NCI-H2227 treated with DMSO at 0.1 percent for 48 hours (cell line): ENCODE measurements at regions not wholly inside any gene's neighbourhood (a gene's known extent, or its start where the extent isn't known, plus 50 kb on each side); places are given as distances from the start of the nearest gene placed in this dataset.

Experiments
- DNase-seq: peaks from one replicate; lab custom pipeline; 2025; lab: John Stamatoyannopoulos, UW

- no peak for DNase-seq
These were observed 134.5 kb downstream of the ASB1 start for GRCh38 chr2:238561230-238561629.

- no peak for DNase-seq
These were observed 135.7 kb downstream of the ASB1 start for GRCh38 chr2:238562446-238562845.

DNA sequence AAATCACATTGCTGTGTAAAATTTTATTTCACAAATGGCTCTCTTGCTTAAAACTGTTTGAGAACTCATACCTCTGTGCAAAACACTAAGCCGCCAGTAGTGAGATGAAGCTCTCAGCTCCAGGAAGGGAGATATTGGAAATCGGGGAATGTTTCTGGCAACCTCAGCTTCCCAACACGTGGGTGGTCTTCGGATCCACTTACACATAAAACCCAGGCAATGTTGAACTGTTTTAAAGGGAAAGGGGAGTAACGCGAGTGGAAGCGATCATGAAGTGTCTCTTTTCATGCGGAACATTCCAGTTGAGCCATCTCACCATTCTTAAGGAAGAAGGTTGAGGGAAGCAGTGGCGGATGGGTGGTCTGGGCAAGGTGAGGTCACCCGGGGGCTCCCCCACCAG, 136.8 kb downstream of the ASB1 start:
- no peak for DNase-seq

- DNase-seq = no peak
These were observed 137.7 kb downstream of the ASB1 start for GRCh38 chr2:238564286-238564920.

GRCh38 chr2:238565031-238565430, 138.3 kb downstream of the ASB1 start:
- DNase-seq = no peak

DNA sequence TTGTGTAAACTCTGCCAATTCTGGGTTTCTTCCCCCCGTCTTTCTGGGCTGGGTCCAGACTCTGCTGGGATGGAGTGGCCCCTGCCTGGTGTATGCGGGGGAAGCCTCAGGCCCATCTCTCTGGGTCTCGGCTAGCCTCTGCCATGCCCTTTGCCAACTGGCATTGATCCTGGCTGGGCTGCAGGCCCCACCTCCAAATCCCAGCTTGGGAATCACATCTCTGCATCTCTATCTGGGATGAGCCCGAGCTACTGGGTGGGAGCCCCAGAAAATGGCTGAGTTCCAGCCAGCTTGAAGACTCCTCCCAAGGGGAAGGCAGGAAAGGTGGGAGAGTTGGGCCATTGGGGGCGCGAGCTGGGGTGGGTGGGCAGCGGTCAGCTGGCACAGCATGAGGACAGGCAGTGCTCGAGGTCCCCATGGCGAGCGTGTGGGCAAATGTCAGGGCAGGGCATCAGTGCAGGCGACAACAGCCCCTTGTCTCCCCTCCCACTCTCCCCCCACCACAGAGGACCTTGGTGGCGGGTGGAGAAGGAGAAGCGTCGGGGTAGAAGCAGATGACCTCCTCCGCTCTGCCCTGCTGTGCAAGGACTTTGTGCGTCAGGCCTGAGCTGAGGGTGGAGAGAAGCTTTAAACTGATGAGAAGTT, 139.4 kb downstream of the ASB1 start:
- no peak for DNase-seq

GRCh38 chr2:238567067-238567855, 140.5 kb downstream of the ASB1 start:
- DNase-seq = no peak

GRCh38 chr2:238567996-238568395, 141.3 kb downstream of the ASB1 start:
- no peak for DNase-seq

DNA sequence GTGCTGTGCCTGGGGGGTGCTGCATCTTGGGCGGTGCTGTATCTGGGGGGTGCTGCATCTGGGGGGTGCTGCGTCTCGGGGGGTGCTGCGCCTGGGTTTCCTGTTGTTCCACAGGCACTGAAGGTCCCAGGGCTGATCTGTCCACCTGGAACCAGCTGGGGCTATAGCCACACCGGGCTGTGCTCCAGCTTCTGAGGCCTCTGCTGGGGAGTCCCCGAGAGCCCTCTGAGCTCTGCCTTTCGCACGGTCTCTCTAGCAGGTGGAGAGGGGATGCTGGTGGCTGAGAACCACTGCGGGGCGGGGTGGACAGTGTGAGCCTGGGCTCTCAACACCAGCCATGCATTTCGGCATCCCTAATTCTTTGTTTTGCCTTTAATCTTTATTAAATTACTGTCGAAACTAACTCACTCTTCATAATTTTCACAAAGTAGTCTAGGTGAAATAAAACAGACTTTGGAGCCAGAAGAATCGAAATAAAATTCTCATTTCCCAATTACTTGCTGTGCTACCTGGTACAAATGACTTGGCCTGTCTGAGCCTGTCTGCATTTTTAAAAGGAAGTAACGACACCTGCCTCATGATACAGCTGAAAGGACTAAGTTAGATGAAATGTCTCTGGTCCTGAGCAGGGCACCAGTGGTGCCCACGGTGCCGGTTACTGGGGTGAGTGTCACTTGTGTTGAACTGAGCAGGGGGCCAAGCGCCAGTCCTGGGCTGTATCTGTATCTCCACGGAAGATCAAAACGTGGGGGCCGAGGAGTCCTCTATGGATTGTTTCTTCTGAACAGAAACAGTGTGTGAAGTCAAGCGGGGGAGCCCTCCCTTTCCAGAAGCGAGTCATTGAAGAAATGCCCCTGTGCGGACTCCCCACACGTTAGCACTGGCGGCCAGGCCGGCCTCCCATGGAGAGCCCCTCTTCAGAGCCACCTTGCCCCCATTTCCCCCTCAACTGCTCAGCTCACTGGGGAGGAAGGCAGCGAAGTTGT, 142.0 kb downstream of the ASB1 start:
- no peak for DNase-seq

- DNase-seq = no peak
These were observed 142.9 kb downstream of the ASB1 start for GRCh38 chr2:238569507-238570195.

- no peak for DNase-seq
These were observed 143.7 kb downstream of the ASB1 start for GRCh38 chr2:238570391-238570790.

GRCh38 chr2:238570926-238571325, 144.2 kb downstream of the ASB1 start:
- no peak for DNase-seq

DNA sequence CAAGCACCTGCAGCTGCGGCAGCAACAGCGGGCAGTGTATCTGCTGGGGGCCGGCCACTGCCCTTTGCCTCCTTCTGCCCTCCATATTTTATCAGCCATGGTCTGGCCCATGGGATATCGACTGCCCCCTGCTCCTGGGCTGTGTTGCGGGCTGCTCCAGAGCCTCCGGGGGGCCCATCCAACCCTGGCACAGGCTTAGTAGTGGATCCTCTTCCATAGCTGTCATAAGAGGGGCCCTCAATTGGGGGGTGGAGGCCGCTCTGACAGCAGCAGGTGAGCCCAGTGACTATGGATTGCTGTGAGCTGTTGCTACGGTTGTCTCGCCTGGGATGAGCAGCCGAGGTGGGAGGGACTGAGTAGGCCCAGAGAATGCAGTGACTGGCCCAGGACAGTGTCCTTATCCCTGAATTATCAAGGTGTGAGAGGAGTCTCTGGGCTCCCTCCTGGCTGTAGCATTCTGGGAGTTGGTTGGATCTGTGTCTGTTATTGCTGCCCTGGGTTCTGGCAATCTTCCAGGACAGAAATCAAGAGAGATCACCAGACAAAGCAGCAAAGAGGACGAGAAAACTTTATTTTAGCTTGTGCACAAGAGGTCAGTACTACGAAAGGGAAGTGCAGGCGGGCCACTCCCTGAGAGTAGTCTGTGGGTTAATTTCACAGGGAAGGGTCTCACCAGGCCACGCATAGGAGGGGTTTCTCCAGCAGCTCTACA, 145.1 kb downstream of the ASB1 start:
- DNase-seq = no peak

DNA sequence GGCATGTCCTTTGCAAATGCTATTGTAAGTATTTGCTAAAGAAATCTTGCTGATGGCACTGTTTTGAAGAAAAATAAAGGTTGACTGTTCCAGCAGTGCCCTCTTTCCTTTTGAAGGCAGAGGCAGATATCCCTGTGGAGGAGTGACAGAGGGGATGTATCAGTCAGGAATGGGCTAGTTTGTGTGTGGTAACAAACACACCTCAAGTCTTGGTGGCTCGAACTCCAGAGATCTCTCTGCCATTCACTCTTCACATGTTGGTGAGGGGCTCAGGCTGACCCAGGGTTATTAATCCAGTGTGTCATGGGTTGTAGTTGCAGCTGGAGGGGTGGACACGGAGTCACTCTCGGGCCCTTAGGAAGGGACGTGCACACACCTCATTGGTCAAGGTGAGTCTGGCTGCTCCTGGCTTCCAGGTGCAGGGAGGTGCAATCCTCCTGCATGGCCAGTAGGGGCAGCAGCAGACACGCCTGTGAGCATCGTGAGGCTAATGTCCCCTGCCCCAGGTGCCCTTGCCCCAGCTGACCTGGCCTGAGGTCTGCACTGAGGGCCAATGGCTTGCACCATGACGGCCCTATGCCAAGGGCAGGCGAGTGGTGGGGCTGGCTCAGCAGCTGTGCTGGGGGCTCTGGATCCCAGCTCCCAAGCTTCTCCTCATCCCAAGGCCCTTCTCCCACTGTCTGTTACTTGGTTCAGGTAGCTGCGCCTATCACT, 146.5 kb downstream of the ASB1 start:
- DNase-seq = no peak

GRCh38 chr2:238573916-238574315, 147.2 kb downstream of the ASB1 start:
- no peak for DNase-seq

DNA sequence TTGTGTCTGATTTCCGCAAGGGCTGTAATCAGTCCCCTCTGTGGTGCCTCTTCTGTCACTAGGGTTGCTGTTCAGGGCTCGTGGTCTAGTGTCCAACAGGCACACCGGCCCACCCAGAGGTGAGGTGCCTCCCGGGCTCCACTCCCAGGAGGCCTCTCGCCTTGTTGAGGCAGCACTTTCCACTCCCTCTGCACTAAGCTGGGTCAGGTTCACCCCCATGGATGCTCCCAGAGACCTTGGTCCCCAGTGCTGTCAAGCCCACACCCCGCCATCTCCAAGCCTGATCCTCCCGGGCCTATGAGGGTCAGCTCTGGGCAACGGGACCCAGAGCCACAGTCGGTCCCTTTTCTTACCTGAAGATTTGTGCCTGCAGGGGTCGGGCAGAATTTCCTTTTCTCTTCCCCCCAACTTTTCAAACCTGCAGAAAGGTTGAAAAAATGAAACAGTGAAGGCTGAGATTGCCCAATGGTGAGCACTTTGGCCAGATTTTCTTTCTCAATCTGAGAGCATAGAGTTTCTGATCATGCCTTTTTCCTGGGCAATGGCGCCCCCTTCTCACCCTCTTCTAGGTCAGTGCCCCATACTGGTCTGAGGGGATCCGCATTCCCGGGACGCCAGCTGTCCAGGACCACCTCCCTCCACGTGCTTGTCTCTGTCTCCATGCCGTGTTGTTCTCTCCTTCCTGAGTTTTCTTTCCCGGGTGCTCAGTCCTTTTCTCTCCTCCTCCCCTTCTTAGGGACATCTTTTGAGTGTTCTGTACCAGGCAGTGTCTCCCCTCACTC, 148.0 kb downstream of the ASB1 start:
- no peak for DNase-seq

DNA sequence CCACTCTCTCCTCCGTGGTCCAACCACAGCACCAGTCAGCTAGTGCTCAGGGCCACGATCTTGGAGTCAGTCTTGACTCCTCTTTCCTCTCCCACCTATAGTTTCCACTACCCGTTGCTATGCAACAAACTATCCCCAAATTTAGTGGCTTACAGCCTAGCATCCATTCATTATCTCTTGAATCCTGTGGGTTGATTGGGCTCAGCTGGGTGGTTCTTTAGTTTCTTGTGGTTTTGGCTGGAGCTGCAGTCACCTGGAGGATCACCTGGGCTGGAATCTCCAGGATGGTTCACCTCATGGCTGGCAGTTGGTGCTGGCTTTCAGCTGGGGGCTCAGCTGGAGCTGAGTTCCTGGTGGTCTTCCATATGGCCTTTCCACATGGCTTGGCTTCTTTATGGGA, 149.9 kb downstream of the ASB1 start:
- no peak for DNase-seq

- DNase-seq = no peak
These were observed 151.5 kb downstream of the ASB1 start for GRCh38 chr2:238578256-238578655.

DNA sequence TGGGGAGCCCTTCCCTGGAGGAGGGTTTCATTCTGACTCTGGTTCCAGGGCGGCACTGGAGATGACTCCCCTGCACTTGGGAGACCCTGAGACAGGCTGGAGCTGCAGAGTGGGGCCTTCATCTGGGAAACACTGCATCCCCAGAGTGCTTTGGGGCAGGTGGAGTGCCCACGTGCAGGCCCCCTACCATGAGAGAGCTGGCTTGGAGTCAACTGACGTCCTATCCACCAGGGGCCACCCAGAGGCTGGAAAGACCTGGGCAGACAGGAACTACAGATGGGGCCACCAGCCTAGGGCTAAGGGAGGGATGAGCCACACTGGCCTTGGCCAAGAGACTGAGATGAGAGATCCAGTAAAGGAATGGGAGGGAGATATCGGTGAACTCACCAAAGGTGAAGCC, 153.8 kb downstream of the ASB1 start:
- DNase-seq = no peak
